Neural cell (in vitro differentiated cells): ENCODE measurements at regions not wholly inside any gene's neighbourhood (a gene's known extent, or its start where the extent isn't known, plus 50 kb on each side); places are given as distances from the start of the nearest gene placed in this dataset.

ENCODE experiments used
- H2AFZ ChIP-seq: fragments of 200-600, 300-800 bp; sonication (generic), shearing (Covaris generic); 2 replicates; pipeline ENCODE4 v1.6.0; 2014; ENCODE audit warnings: low read depth, mild to moderate bottlenecking, antibody characterized with exemption, low read length, moderate library complexity
- H3F3A ChIP-seq: fragments of 200-600 bp; shearing (Covaris generic); 2 replicates; pipeline ENCODE4 v1.6.1; 2016; ENCODE audit warnings: mild to moderate bottlenecking, moderate library complexity, mixed read lengths, antibody characterized with exemption, low read length; ENCODE audit not compliant: insufficient read depth, poor library complexity, severe bottlenecking
- H3K27ac ChIP-seq: fragments of 200-600, 300-800 bp; sonication (generic), shearing (Covaris generic); 2 replicates; pipeline ENCODE4 v1.5.1; 2014; ENCODE audit warnings: mild to moderate bottlenecking, low read length, moderate library complexity
- H3K27me3 ChIP-seq: fragments of 300-800, 200-600 bp; sonication (generic), shearing (Covaris generic); 2 replicates; pipeline ENCODE4 v1.6.0; 2014; ENCODE audit warnings: mild to moderate bottlenecking, low read depth, low read length, moderate library complexity; ENCODE audit not compliant: insufficient read depth
- H3K36me3 ChIP-seq: fragments of 300-800, 200-600 bp; sonication (generic), shearing (Covaris generic); 2 replicates; pipeline ENCODE4 v1.5.1; 2014; ENCODE audit warnings: mild to moderate bottlenecking, antibody characterized with exemption, low read length, moderate library complexity; ENCODE audit not compliant: insufficient read depth
- H3K4me2 ChIP-seq: fragments of 300-800, 200-600 bp; sonication (generic), shearing (Covaris generic); 2 replicates; pipeline ENCODE4 v1.6.0; 2014; ENCODE audit warnings: mild to moderate bottlenecking, low read length
- H3K4me3 ChIP-seq: fragments of 300-800, 200-600 bp; sonication (generic), shearing (Covaris generic); 2 replicates; pipeline ENCODE4 v1.5.1; 2014; ENCODE audit warnings: mild to moderate bottlenecking, low read length, moderate library complexity
- H3K79me2 ChIP-seq: fragments of 200-600 bp; shearing (Covaris generic); replicated peaks from 2 replicates; pipeline ENCODE4 v1.6.0; 2014; ENCODE audit warnings: mild to moderate bottlenecking, low read length, moderate library complexity; ENCODE audit not compliant: insufficient read depth
- H3K9ac ChIP-seq: fragments of 300-800, 200-600 bp; sonication (generic), shearing (Covaris generic); 2 replicates; pipeline ENCODE4 v1.6.1; 2016; ENCODE audit warnings: mild to moderate bottlenecking, low read length, mixed read lengths
- H3K9me2 ChIP-seq: fragments of 200-600 bp; shearing (Covaris generic); 2 replicates; pipeline ENCODE4 v1.6.1; 2016; ENCODE audit warnings: mild to moderate bottlenecking, low read length, mixed read lengths; ENCODE audit not compliant: insufficient read depth
- H3K9me3 ChIP-seq: fragments of 200-600, 300-800 bp; sonication (generic), shearing (Covaris generic); 2 replicates; pipeline ENCODE4 v1.6.1; 2016; ENCODE audit warnings: mild to moderate bottlenecking, mixed run types, low read length, moderate library complexity, mixed read lengths
- H4K20me1 ChIP-seq: fragments of 200-600 bp; shearing (Covaris generic); 2 replicates; pipeline ENCODE4 v1.6.1; 2016; ENCODE audit warnings: mild to moderate bottlenecking, mixed run types; ENCODE audit not compliant: insufficient read depth
- CTCF ChIP-seq: fragments of 450-650 bp; IDR thresholded peaks from 2 replicates; pipeline ENCODE4 v1.5.1; 2014; ENCODE audit warnings: antibody characterized with exemption, mild to moderate bottlenecking, moderate library complexity; ENCODE audit not compliant: poor library complexity, severe bottlenecking
- EP300 ChIP-seq: fragments of 450-650 bp; conservative IDR thresholded peaks from 2 replicates; pipeline ENCODE4 v1.6.1; 2014; ENCODE audit warnings: antibody characterized with exemption, mild to moderate bottlenecking, moderate library complexity; ENCODE audit not compliant: poor library complexity, severe bottlenecking
- EZH2 ChIP-seq: fragments of 200-600, 300-800 bp; shearing (Covaris generic), sonication (generic); IDR thresholded peaks from 2 replicates; pipeline ENCODE4 v1.6.1; 2014; ENCODE audit warnings: antibody characterized with exemption, low read length, borderline replicate concordance, mild to moderate bottlenecking; ENCODE audit not compliant: insufficient read depth, poor library complexity, severe bottlenecking
- MXI1 ChIP-seq: fragments of 450-650 bp; conservative IDR thresholded peaks from 2 replicates; pipeline ENCODE4 v1.6.1; 2014; ENCODE audit warnings: antibody characterized with exemption, mild to moderate bottlenecking; ENCODE audit not compliant: poor library complexity, severe bottlenecking
- POLR2AphosphoS5 ChIP-seq: IDR thresholded peaks from 2 replicates; pipeline ENCODE4 v1.6.1; 2012
- RAD21 ChIP-seq: fragments of 450-650 bp; conservative IDR thresholded peaks from 2 replicates; pipeline ENCODE4 v1.6.1; 2014; ENCODE audit warnings: antibody characterized with exemption, mild to moderate bottlenecking, moderate library complexity
- REST ChIP-seq: IDR thresholded peaks from 2 replicates; pipeline ENCODE4 v1.6.1; 2012; ENCODE audit warnings: borderline replicate concordance
- SMC3 ChIP-seq: fragments of 450-650 bp; conservative IDR thresholded peaks from 2 replicates; pipeline ENCODE4 v1.6.1; 2014; ENCODE audit warnings: antibody characterized with exemption, mild to moderate bottlenecking, moderate library complexity; ENCODE audit not compliant: poor library complexity
- TAF1 ChIP-seq: IDR thresholded peaks from 2 replicates; pipeline ENCODE4 v1.6.1; 2012; ENCODE audit warnings: low read depth

DNA sequence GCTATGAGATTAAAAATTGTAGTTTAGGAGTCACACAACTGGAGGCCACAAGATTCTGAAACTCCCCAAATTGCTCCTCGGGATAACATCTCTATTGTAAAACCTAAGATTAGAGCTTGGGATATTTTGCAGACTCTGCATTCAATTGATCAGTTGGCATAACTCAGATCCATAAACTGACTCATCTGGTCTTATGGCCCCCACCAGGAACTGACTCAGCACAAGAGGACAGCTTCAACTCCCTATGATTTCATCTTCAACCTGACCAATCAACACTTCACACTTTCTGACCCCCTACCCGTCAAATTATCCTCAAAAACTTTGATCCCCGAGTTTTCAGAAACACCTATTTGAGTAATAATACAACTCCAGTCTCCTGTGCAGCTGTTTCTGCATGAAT is 257.3 kb downstream of the HAO1 start:
- Histone ChIP-seq H4K20me1 (no peaks in the 10 kb centered on the region), H3F3A (no peaks in the 10 kb centered on the region), H2AFZ (no peak overlapping the region), H3K36me3 (no peaks in the 10 kb centered on the region), H3K4me3 (no peak overlapping the region), H3K27me3 (no peaks in the 10 kb centered on the region), H3K9me2 (no peaks in the 10 kb centered on the region), H3K9ac (no peak overlapping the region), H3K79me2 (no peaks in the 10 kb centered on the region), H3K9me3 (no peaks in the 10 kb centered on the region), H3K4me2 (no peak overlapping the region), H3K27ac (no peak overlapping the region)
- TF ChIP-seq SMC3, result no peak
- no peak for TF ChIP-seq REST
- TF ChIP-seq RAD21, result no peak
- no peak for TF ChIP-seq EZH2
- no peak for TF ChIP-seq MXI1
- no peak for TF ChIP-seq EP300
- TF ChIP-seq TAF1, result no peak
- no peak for TF ChIP-seq CTCF
- no peak for TF ChIP-seq POLR2AphosphoS5

- no peaks in the 10 kb centered on the region for H3K9me2 ChIP-seq
- H2AFZ ChIP-seq, result no peak overlapping the region
- H4K20me1 ChIP-seq, result no peaks in the 10 kb centered on the region
- H3K4me2 ChIP-seq, result no peak overlapping the region
- H3K79me2 ChIP-seq, result no peaks in the 10 kb centered on the region
- H3K27ac ChIP-seq, result no peak overlapping the region
- H3K9me3 ChIP-seq, result no peaks in the 10 kb centered on the region
- TF ChIP-seq EP300 (no peak), SMC3 (no peak), MXI1 (no peak), POLR2AphosphoS5 (no peak), TAF1 (no peak), RAD21 (no peak), CTCF (no peak), REST (no peak), EZH2 (no peak)
- no peaks in the 10 kb centered on the region for H3K36me3 ChIP-seq
- no peaks in the 10 kb centered on the region for H3K27me3 ChIP-seq
- no peak overlapping the region for H3K9ac ChIP-seq
- H3F3A ChIP-seq, result no peaks in the 10 kb centered on the region
- H3K4me3 ChIP-seq, result no peak overlapping the region
Measured at GRCh38 chr20:7687065-7687464, 253.2 kb downstream of the HAO1 start.
